Testis (tissue), 2 donors: ENCODE measurements at regions not wholly inside any gene's neighbourhood (a gene's known extent, or its start where the extent isn't known, plus 50 kb on each side); places are given as distances from the start of the nearest gene placed in this dataset.

ENCODE experiments used
- DNase-seq: peaks from one replicate; pipeline ENCODE4 v3.0.0-alpha.2; 2019
- H3K27ac ChIP-seq, 2 donors: fragments of 200-600 bp; sonication (generic); one replicate each; pipeline ENCODE4 v1.5.1; 2019
- H3K27me3 ChIP-seq: fragments of 200-600 bp; sonication (generic); one replicate; pipeline ENCODE4 v1.5.1; 2019
- H3K36me3 ChIP-seq: fragments of 200-600 bp; sonication (generic); one replicate; pipeline ENCODE4 v1.5.1; 2017; ENCODE audit warnings: low read depth; ENCODE audit errors: missing control alignments
- H3K4me1 ChIP-seq: fragments of 200-600 bp; sonication (generic); one replicate; pipeline ENCODE4 v1.5.1; 2019
- H3K4me3 ChIP-seq, 2 donors: fragments of 200-600 bp; sonication (generic); one replicate each; pipeline ENCODE4 v1.5.1; 2017 to 2019
- H3K9me3 ChIP-seq: fragments of 200-600 bp; sonication (generic); one replicate; pipeline ENCODE4 v1.5.1; 2017
- POLR2A ChIP-seq: fragments of 450-650 bp; IDR thresholded peaks from one replicate; pipeline ENCODE4 v1.6.1; 2017; ENCODE audit warnings: antibody characterized with exemption, mild to moderate bottlenecking, moderate library complexity
- WGBS, 2 donors: methylation state at CpG; one replicate each; pipeline ENCODE4 v1.1.5; 2018; 5-methylcytosine and 5-hydroxymethylcytosine counted together
- intact Hi-C: fragments of 100-400 bp; cut with DNase I; formaldehyde crosslinking; loops from one replicate; pipeline ENCODE4 v1.15.1; 2023; ENCODE audit warnings: low total_unique reads
- TF ChIP-seq, protein P1 (sequence below), 3 experiments: fragments of 450-650 bp in 2 of 3; fragments of 200-600 bp in 1 of 3; sonication (generic) in 1 of 3; IDR thresholded peaks; one replicate each; pipeline ENCODE4 v1.5.1; 2016 to 2019; ENCODE audit warnings: antibody characterized with exemption in 3 of 3, mild to moderate bottlenecking in 2 of 3, moderate library complexity in 1 of 3

DNA sequence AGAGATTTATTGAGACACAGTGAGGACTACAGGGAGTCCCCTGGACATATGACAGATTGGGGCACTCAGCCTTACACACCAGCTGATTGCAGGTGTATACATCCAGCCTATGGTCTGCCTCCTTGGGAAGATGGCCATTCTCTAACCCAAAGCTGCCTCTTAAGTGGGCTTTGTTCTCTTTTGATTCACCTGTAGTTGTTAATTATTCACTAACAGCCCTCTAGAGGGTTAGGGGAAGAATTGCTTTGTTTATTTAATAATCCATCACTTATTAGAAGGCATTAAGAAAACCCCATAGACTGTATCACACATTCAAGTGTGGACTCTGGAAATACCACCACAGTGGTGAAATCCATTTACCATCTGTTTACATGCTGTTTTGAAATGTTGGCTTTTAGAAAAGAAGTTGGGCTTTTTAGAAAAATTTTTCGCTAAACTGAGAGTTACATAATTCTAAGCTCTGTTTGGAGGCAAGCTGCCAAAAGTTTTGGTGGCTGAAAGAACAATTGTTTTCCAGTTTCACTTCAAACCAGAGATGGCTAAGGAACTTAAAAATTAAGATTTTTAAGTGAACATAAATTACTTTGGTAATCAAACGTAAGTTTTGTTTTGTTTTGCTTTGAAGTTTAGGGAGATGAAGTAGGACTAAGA is 379.1 kb downstream of the ADRA2A start:
- WGBS, 2 donors = 27 to 32% methylated on average over 2 of the region's 2 CpGs
- Histone ChIP-seq H3K36me3 (no peaks in the 10 kb centered on the region), H3K27ac (no peak overlapping the region), H3K4me3 (no peak overlapping the region), H3K27me3 (no peaks in the 10 kb centered on the region), H3K4me1 (no peaks in the 10 kb centered on the region), H3K9me3 (no peaks in the 10 kb centered on the region)
- peak; percentile 52 for DNase-seq
- no peak for TF ChIP-seq POLR2A
- TF ChIP-seq, protein P1, sequence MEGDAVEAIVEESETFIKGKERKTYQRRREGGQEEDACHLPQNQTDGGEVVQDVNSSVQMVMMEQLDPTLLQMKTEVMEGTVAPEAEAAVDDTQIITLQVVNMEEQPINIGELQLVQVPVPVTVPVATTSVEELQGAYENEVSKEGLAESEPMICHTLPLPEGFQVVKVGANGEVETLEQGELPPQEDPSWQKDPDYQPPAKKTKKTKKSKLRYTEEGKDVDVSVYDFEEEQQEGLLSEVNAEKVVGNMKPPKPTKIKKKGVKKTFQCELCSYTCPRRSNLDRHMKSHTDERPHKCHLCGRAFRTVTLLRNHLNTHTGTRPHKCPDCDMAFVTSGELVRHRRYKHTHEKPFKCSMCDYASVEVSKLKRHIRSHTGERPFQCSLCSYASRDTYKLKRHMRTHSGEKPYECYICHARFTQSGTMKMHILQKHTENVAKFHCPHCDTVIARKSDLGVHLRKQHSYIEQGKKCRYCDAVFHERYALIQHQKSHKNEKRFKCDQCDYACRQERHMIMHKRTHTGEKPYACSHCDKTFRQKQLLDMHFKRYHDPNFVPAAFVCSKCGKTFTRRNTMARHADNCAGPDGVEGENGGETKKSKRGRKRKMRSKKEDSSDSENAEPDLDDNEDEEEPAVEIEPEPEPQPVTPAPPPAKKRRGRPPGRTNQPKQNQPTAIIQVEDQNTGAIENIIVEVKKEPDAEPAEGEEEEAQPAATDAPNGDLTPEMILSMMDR (IDR thresholded peaks at IDR 0.05) = no peak
- intact Hi-C loops = no loop called here

DNA sequence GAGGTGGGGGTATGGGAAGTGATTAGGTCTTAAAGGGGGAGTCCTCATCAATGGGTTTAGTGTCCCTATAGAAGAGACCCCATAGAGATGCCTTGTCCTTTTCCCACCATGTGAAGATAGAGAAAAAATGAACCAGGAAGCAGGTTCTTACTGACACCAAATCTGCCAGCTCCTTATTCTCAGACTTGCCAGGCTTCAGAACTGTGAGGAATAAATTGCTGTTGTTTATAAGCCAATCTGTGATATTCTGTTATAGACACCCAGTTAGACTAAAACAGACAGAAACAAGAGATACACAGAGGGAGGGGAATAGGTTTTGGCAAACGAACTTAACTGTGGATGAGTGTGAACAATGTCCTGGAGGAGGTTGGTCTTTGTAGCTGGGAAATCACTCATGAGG is 381.4 kb downstream of the ADRA2A start:
- intact Hi-C loops = no loop called here
- no peak for DNase-seq
- H3K4me1 ChIP-seq = no peaks in the 10 kb centered on the region
- H3K36me3 ChIP-seq = no peaks in the 10 kb centered on the region
- no peak overlapping the region for H3K4me3 ChIP-seq
- H3K9me3 ChIP-seq = no peaks in the 10 kb centered on the region
- TF ChIP-seq POLR2A = no peak
- TF ChIP-seq, protein P1 (IDR thresholded peaks at IDR 0.05) = no peak
- 60 to 85% methylated on average over 1 of the region's 1 CpG for WGBS, 2 donors
- H3K27ac ChIP-seq = no peak overlapping the region
- no peaks in the 10 kb centered on the region for H3K27me3 ChIP-seq

DNA sequence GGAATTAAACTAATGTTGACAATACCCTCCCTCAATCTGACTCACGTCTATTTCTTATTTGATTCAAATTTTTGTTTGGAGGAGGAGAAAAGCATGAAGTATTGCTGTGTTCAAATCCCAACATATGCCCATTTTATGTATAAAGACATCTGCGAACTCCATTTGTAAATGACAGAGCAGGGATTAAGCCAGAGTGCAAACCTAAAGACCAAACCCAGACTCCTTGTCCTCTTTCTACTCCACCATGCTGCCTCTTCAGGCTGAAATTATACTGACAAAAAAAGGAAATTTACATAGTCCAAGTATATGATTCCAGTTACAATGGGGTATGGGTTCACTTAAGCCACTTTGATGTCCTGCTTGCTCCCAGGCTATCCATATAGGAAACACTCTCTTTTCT is 383.1 kb downstream of the ADRA2A start:
- no peaks in the 10 kb centered on the region for H3K36me3 ChIP-seq
- H3K27ac ChIP-seq = no peak overlapping the region
- H3K27me3 ChIP-seq = no peaks in the 10 kb centered on the region
- intact Hi-C loops = no loop called here
- no peak for DNase-seq
- H3K9me3 ChIP-seq = no peaks in the 10 kb centered on the region
- TF ChIP-seq, protein P1 (IDR thresholded peaks at IDR 0.05) = no peak
- no peak for TF ChIP-seq POLR2A
- no peak overlapping the region for H3K4me3 ChIP-seq
- WGBS, 2 donors = 94 to 96% methylated on average over 2 of the region's 2 CpGs
- H3K4me1 ChIP-seq = no peaks in the 10 kb centered on the region

DNA sequence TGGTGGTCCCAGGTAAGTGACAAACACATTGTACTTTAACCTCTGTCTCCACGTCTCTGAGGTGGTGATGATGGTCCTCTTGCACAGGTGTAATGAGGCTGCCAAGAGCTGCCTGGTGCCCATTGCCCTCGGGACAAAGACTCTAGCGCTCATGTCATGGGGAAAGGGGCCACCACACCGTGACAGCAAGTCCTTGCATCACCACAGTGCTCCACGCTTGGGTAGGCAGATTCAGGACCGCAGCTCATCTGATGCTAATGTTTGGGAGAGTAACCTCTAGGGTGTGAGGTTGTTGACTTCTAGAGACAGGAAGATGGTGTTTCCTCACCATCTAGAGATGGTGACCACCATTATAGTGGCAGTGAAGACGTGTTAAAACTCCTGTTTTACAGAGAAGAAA is 395.6 kb downstream of the ADRA2A start:
- H3K27ac ChIP-seq = no peak overlapping the region
- DNase-seq = no peak
- no peaks in the 10 kb centered on the region for H3K9me3 ChIP-seq
- H3K4me3 ChIP-seq = no peak overlapping the region
- no peaks in the 10 kb centered on the region for H3K4me1 ChIP-seq
- TF ChIP-seq, protein P1 (IDR thresholded peaks at IDR 0.05) = no peak
- TF ChIP-seq POLR2A = no peak
- H3K27me3 ChIP-seq = no peaks in the 10 kb centered on the region
- WGBS, 2 donors = 92 to 95% methylated on average over 7 of the region's 7 CpGs
- no peaks in the 10 kb centered on the region for H3K36me3 ChIP-seq
- intact Hi-C loops = no loop called here

DNA sequence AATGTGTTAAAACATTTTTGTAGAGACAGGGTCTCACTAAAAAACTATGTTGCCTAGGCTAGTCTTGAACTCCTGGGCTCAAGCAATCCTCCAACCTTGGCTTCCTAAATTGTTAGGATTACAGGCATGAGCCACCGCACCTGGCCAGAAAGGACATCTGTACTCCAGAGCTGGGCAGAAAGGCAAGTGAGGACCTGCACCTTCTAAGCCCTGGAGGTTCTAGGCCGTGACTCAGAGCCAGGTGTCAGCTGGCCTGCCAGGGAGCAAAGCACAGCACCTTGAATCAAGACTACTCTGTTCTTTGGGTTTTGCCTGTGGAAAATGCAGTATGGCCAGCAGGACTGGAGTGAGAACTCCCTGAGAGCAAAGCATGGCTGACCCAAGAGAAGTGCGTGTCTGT is 396.5 kb downstream of the ADRA2A start:
- intact Hi-C loops = no loop called here

More for the DNA sequence above, 396.5 kb downstream of the ADRA2A start:
- H3K27ac ChIP-seq = no peak overlapping the region
- no peaks in the 10 kb centered on the region for H3K36me3 ChIP-seq
- TF ChIP-seq, protein P1 (IDR thresholded peaks at IDR 0.05) = no peak
- TF ChIP-seq POLR2A = no peak
- WGBS, 2 donors = 62 to 67% methylated on average over 3 of the region's 3 CpGs
- H3K27me3 ChIP-seq = no peaks in the 10 kb centered on the region
- H3K4me1 ChIP-seq = no peaks in the 10 kb centered on the region
- H3K9me3 ChIP-seq = no peaks in the 10 kb centered on the region
- no peak overlapping the region for H3K4me3 ChIP-seq
- no peak for DNase-seq
